Upper lobe of right lung (tissue), 1 donor: ENCODE measurements at regions not wholly inside any gene's neighbourhood (a gene's known extent, or its start where the extent isn't known, plus 50 kb on each side); places are given as distances from the start of the nearest gene placed in this dataset.

Source experiments
- ATAC-seq: fragments of 200-7000 bp; cut with Tn5 transposase; one replicate; pipeline ENCODE4 v1.9.1; 2020; ENCODE audit warnings: mild to moderate bottlenecking, moderate library complexity
- DNase-seq: peaks from one replicate; pipeline ENCODE4 v3.0.0-alpha.2; 2020
- H3K27ac ChIP-seq: fragments of 200-600 bp; one replicate; pipeline ENCODE4 v1.8.0; 2022
- H3K27me3 ChIP-seq: fragments of 200-600 bp; one replicate; pipeline ENCODE4 v1.8.0; 2022; ENCODE audit warnings: mild to moderate bottlenecking
- H3K36me3 ChIP-seq: fragments of 200-600 bp; one replicate; pipeline ENCODE4 v1.8.0; 2022
- H3K4me1 ChIP-seq: fragments of 200-600 bp; one replicate; pipeline ENCODE4 v1.8.0; 2022
- H3K4me3 ChIP-seq: fragments of 200-600 bp; one replicate; pipeline ENCODE4 v1.8.0; 2022; ENCODE audit warnings: mild to moderate bottlenecking
- H3K9me3 ChIP-seq: fragments of 200-600 bp; one replicate; pipeline ENCODE4 v1.8.0; 2022
- intact Hi-C: fragments of 100-400 bp; cut with DNase I; formaldehyde crosslinking; loops from one replicate; pipeline ENCODE4 v1.11.0; 2022
- TF ChIP-seq, protein P1 (sequence below): fragments of 200-600 bp; IDR thresholded peaks from one replicate; pipeline ENCODE4 v1.8.0; 2022; ENCODE audit warnings: antibody characterized with exemption
- donor health status: DM: no; HTN: yes; CAD: no; lungs with severe emphysema.

DNA sequence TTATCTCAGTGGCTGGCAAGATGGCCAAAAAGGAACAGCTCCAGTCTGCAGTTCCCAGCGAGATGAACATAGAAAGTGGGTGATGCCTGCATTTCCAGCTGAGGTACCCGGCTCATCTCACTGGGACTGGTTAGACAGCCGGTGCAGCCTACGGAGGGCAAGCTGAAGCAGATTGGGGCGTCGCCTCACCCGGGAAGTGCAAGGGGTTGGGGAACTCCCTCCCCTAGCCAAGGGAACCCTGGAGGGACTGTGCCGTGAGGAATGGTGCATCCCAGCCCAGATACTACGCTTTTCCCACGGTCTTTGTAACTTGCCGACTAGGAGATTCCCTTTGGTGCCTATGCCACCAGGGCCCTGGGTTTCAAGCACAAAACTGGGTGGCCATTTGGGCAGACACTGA is 324.7 kb downstream of the GJA1 start:
- H3K4me3 ChIP-seq: no peak overlapping the region

DNA sequence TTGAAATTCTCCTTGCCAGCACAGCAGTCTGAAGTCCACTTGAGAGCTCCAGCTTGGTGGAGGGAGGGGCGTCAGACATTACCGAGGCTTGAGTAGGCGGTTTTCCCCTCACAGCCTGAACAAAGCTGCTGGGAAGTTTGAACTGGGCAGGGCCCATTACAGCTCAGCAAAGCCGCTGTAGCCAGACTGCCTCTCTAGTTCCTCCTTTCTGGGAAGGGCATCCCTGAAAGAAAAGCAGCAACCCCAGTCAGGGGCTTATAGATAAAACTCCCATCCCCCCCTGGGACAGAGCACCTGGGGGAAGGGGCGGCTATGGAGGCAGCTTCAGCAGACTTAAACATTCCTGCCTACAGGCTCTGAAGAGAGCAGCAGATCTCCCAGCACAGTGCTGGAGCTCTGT is 325.3 kb downstream of the GJA1 start:
- DNase-seq (no peak), ATAC-seq (no peak)
- TF ChIP-seq, protein P1, sequence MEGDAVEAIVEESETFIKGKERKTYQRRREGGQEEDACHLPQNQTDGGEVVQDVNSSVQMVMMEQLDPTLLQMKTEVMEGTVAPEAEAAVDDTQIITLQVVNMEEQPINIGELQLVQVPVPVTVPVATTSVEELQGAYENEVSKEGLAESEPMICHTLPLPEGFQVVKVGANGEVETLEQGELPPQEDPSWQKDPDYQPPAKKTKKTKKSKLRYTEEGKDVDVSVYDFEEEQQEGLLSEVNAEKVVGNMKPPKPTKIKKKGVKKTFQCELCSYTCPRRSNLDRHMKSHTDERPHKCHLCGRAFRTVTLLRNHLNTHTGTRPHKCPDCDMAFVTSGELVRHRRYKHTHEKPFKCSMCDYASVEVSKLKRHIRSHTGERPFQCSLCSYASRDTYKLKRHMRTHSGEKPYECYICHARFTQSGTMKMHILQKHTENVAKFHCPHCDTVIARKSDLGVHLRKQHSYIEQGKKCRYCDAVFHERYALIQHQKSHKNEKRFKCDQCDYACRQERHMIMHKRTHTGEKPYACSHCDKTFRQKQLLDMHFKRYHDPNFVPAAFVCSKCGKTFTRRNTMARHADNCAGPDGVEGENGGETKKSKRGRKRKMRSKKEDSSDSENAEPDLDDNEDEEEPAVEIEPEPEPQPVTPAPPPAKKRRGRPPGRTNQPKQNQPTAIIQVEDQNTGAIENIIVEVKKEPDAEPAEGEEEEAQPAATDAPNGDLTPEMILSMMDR: no peak
- intact Hi-C loops: no loop called here
- Histone ChIP-seq H3K4me3 (no peak overlapping the region), H3K4me1 (no peaks in the 10 kb centered on the region), H3K27me3 (no peaks in the 10 kb centered on the region), H3K9me3 (no peaks in the 10 kb centered on the region), H3K27ac (no peak overlapping the region), H3K36me3 (no peaks in the 10 kb centered on the region)

More for the DNA sequence above, 324.7 kb downstream of the GJA1 start:
- DNase-seq (no peak), ATAC-seq (no peak)
- TF ChIP-seq, protein P1: no peak
- H3K36me3 ChIP-seq: no peaks in the 10 kb centered on the region
- no peaks in the 10 kb centered on the region for H3K27me3 ChIP-seq
- intact Hi-C loops: no loop called here
- H3K9me3 ChIP-seq: no peaks in the 10 kb centered on the region
- no peak overlapping the region for H3K27ac ChIP-seq
- H3K4me1 ChIP-seq: no peaks in the 10 kb centered on the region

DNA sequence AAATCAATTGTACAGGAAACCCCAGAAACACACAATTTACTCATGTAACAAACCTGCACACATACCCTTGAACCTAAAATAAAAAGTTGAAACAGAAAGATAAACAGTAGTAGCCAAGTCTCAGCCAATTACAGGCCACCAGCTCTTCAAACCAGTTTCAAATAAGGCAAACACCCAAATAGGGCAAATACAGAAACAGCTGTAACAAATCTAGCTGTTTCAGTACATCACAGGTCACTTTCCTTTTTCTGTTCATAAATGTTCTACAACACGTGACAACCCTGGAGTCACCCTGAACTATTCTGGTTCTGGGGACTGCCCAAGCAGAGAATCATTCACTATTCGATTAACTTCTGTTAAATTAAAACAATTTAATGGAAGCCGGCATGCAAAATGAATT is 329.0 kb downstream of the GJA1 start:
- intact Hi-C loops: no loop called here
- no peaks in the 10 kb centered on the region for H3K9me3 ChIP-seq
- no peaks in the 10 kb centered on the region for H3K4me1 ChIP-seq
- TF ChIP-seq, protein P1: no peak
- no peak for ATAC-seq
- no peaks in the 10 kb centered on the region for H3K36me3 ChIP-seq
- H3K27me3 ChIP-seq: no peaks in the 10 kb centered on the region
- no peak overlapping the region for H3K27ac ChIP-seq
- no peak overlapping the region for H3K4me3 ChIP-seq
- DNase-seq: no peak

DNA sequence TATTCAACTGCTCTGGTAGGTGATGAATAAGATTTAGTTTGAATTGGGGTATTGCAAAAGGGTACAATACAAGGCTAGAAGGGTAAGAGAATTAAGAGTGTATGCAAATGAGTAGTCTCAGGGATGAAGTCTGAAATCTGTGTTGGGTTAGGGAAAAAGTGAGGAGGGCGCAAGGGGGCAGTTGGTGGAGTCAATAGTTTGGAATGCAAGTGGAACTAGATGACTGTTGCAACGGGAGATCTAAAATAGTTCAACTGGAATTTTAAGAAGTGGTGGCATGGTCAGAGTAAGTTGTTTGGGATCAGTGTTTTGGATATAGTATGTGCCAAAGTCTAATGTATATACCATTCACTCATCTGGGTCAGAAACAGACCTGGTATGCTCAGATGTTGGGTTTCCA is 329.6 kb downstream of the GJA1 start:
- TF ChIP-seq, protein P1: no peak
- Histone ChIP-seq H3K4me3 (no peak overlapping the region), H3K36me3 (no peaks in the 10 kb centered on the region), H3K4me1 (no peaks in the 10 kb centered on the region), H3K9me3 (no peaks in the 10 kb centered on the region), H3K27me3 (no peaks in the 10 kb centered on the region), H3K27ac (no peak overlapping the region)
- ATAC-seq: no peak
- intact Hi-C loops: no loop called here
- no peak for DNase-seq

DNA sequence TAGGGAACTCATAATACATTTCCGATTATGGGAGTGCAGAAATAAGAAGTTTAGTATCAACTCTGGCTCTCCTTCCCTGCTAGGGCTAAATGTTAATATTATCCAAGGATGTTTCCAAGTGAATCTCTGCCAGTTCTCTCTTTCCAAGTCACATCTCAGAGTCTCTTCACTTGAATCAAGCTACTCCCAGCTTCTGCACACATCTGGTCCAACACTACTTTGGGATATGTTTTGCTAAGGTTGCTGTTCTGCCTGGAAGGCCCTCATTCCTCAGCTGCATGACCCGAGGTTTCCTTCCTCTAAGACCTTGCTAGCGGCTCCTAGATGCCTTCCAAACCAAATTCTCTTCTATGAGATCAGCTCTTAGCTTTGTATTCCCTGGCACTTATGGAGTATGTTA is 331.8 kb downstream of the GJA1 start:
- H3K27ac ChIP-seq: no peak overlapping the region
- TF ChIP-seq, protein P1: no peak
- no peaks in the 10 kb centered on the region for H3K27me3 ChIP-seq
- no peaks in the 10 kb centered on the region for H3K4me1 ChIP-seq
- no peaks in the 10 kb centered on the region for H3K36me3 ChIP-seq
- no peaks in the 10 kb centered on the region for H3K9me3 ChIP-seq
- no peak for ATAC-seq
- no peak overlapping the region for H3K4me3 ChIP-seq
- no peak for DNase-seq
- intact Hi-C loops: no loop called here

DNA sequence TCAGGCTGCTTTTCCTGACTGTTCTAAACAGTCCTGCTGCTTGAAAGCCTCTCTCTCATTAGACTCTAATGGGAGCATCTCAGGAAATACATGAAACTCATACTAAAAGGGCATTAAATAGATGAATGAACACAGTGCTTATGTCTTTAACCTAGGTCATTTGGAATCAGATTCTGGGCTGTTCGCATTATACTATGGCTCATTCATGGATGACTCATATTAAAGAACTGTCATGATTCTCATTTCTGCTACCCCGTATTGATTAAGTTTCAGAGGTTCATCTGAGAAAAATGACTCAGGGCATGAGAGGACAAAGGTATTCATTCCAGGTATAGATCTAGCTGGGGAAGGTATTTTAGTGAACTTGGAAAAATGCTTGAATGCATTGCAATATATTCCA is 335.5 kb downstream of the GJA1 start:
- no peaks in the 10 kb centered on the region for H3K4me1 ChIP-seq
- ATAC-seq (no peak), DNase-seq (no peak)
- no peak overlapping the region for H3K4me3 ChIP-seq
- H3K27ac ChIP-seq: no peak overlapping the region
- TF ChIP-seq, protein P1: no peak
- intact Hi-C loops: no loop called here
- H3K27me3 ChIP-seq: no peaks in the 10 kb centered on the region
- no peaks in the 10 kb centered on the region for H3K9me3 ChIP-seq
- H3K36me3 ChIP-seq: no peaks in the 10 kb centered on the region
